ENCODE measurements at regions not wholly inside any gene's neighbourhood (a gene's known extent, or its start where the extent isn't known, plus 50 kb on each side); places are given as distances from the start of the nearest gene placed in this dataset.

DNA sequence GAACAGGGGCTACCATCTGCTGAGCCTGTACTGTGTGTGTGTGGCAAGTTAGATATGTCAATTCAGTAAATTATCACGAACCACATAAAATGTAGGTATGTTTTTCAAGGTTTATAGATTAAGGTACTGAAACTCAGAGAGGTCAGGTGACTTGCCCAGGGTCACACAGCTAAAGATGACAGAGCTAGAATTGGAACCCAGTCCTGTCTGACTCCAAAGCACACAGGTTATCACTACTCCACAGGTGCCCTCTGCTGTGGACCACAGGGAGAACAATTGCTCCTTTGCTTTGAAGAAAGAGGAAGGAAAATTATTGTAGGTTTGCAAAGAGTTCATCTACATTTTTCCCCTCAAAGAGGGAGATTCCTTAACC lies 229.7 kb upstream of the AGAP1 start:
- no peak for DNase-seq (ENCODE audit: low read depth)

GRCh38 chr2:235264512-235264911 lies 229.3 kb upstream of the AGAP1 start:
- no peak for DNase-seq (ENCODE audit: low read depth)

GRCh38 chr2:235265348-235265965 lies 228.4 kb upstream of the AGAP1 start:
- DNase-seq (ENCODE audit: low read depth): no peak

GRCh38 chr2:235267251-235267650 lies 226.6 kb upstream of the AGAP1 start:
- DNase-seq (ENCODE audit: low read depth): no peak

DNA sequence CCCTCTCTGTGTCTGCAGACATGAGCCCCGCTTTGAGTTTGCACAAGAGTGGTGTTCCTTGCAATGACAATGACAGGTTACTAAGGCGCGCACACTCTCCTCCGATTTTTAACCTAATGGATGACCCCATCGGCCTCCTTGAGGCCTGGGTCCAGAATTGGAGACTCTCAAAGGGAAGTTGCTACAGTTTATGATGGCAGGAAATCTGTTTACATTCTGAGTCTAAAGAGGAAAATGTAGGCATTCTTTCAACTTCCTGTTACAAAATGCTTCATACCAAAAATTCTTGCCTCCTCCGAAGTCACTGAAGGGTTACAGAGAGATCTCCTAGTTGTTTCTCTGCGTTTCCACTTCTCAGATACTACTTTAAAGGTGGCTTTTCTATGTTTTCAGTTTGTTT lies 225.3 kb upstream of the AGAP1 start:
- no peak for DNase-seq (ENCODE audit: low read depth)

DNA sequence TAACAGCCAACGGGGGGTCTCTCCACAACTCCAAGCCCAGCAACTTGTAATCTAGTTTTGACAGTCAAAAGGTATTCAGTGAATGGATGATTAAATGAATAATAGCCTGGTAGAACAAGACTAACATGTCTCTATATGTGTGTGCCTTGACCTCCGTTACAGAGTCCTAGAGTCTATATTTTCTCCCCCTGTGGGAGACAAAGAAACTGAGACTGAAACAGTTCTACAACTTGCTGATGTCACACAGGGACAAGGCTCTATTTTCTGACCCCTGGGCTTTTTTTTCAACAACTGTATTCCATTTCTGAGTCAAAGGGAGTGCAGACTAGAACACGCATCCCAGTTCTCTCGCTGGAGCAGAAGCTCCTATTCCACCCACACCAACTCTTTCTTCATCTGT lies 223.6 kb upstream of the AGAP1 start:
- DNase-seq (ENCODE audit: low read depth): no peak

DNA sequence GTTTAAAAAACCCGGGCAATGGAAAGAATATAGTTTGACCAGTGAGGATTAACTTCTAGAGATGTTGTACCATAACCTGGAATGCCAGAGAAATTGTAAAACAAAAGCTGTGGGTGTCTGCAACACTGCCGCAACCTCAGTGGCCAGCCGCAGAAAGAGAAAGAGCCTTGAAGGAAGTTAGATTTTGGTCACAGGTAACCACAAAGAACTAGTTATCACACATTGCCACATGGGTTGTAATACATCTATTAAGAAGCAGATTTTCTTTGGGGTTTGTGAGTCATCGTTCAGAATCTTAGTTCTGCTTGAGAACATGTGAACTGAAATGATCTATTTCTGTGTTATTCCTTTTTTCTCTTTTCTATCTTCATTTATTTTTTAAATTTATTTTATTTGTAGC lies 222.9 kb upstream of the AGAP1 start:
- peak; percentile 84 for DNase-seq (ENCODE audit: low read depth)

- no peak for DNase-seq (ENCODE audit: low read depth)
These were observed 221.9 kb upstream of the AGAP1 start for GRCh38 chr2:235271936-235272335.

DNA sequence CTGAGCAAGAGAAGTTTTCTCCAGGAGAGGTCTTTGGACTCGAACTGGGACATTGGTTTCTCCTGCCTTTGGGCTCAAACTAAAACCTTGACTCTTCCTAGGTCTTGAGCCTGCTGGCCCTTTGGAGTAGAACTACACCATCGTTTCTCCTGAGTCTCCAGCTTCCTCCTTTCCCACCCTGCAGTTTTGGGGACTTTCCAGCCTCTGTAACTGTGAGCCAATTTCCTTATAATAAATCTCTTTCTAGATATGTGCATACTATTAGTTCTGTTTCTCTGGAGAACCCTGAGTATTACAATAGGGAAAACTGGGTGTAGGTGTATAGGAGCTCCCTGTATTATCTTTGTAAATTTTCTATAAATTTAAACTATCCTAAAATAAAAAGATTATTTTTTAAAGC lies 219.8 kb upstream of the AGAP1 start:
- DNase-seq (ENCODE audit: low read depth): no peak

- DNase-seq (ENCODE audit: low read depth): no peak
These were observed 216.4 kb upstream of the AGAP1 start for GRCh38 chr2:235277485-235277884.

- DNase-seq (ENCODE audit: low read depth): no peak
These were observed 215.0 kb upstream of the AGAP1 start for GRCh38 chr2:235278771-235279355.

GRCh38 chr2:235279965-235280364 lies 213.9 kb upstream of the AGAP1 start:
- DNase-seq (ENCODE audit: low read depth): no peak

GRCh38 chr2:235283246-235283645 lies 210.6 kb upstream of the AGAP1 start:
- DNase-seq (ENCODE audit: low read depth): no peak

DNA sequence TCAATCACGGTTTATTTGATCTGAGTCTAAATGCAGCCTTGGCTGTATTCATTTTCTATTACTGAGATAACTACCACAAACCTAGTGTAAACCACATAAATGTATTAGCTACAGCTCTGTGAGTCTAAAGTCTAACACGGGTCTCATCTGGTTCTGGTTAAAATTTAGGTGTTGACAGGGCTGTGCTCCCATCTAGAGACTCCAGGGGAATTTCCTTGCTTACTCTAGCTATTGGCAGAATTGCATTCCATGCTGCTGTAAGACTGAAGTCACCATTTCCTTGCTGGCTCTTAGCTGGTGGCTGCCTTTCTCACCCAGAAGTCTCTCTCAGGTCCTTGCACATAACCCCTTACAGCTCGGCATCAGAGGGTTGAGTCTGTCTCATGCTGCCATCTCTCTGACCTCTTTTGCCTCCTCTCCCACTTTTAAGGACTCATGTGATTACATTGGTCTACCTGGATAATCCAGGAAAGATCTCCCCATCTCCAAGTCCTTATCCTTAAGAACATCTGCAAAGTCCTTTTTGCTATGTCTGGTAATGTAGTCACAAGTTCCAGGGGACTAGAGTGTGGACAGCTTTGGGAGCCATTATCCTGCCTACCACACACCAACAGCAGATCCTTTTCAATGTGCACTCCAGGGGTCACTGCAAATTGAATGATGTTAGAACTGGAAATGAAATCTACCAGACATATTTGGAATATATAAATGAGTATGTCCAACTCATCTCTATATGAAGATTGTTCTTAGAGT lies 207.0 kb upstream of the AGAP1 start:
- peak; percentile 10 for DNase-seq (ENCODE audit: low read depth)

GRCh38 chr2:235287375-235287733 lies 206.5 kb upstream of the AGAP1 start:
- DNase-seq (ENCODE audit: low read depth): no peak

- DNase-seq (ENCODE audit: low read depth): no peak
These were observed 202.4 kb upstream of the AGAP1 start for GRCh38 chr2:235291461-235291860.

- no peak for DNase-seq (ENCODE audit: low read depth)
These were observed 200.8 kb upstream of the AGAP1 start for GRCh38 chr2:235293061-235293460.

DNA sequence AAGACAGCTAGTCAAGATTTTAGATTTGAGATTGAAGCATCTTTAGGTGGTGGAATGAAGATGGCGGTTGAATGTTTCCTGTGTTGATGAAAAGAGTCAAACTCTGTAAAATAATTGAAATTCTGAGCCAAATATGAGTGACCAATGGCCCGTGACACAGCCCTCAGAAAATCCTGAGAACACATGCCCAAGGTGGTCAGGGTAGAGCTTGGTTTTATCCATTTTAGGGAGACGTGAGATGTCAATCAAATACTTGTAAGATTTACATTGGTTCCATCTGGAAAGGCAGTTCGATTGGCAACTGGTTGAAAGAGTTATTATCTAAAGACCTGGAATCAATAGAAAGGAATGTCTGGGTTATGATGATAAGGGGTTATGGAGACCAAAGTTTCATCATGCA lies 198.0 kb upstream of the AGAP1 start:
- DNase-seq (ENCODE audit: low read depth): no peak

DNA sequence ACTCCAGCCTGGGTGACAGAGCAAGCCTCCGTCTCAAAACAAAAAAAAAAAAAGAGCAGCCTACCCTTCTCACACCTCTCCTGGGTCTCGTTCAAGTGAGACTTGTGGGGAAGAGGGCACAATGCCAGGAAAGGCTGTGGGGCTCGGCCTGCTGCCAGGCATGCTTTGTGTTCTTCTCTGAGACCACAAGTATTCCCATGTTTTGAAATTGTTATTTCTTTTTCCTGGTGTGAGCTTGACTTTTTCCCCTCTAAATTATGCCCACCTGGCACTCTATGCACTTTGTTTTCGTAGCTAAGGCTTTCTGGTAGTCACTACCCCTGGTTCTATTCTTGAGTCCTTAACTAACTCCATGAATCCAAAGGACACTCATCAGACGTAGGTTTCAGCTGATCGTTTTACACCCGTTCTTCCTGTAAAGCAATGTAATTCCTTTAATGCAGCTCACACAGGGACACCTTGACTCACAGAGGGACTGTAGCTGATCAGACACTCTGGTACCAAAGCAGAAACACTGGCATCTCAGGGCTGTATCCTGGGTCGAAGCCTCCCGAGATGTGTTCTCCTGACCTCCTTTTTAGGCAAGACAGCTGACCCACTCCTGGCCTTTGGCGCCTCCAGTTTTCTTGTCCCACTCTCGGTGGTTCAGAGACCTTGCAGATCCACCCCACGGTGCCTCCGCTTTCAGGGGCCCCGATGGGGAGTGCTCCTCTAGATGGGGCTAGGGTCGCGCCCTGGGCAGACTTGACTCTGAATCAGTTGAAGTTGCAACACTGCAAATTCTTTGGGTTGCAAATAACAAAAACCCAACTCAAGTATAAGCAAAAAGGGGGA lies 193.3 kb upstream of the AGAP1 start:
- peak; percentile 68 for DNase-seq (ENCODE audit: low read depth)

DNA sequence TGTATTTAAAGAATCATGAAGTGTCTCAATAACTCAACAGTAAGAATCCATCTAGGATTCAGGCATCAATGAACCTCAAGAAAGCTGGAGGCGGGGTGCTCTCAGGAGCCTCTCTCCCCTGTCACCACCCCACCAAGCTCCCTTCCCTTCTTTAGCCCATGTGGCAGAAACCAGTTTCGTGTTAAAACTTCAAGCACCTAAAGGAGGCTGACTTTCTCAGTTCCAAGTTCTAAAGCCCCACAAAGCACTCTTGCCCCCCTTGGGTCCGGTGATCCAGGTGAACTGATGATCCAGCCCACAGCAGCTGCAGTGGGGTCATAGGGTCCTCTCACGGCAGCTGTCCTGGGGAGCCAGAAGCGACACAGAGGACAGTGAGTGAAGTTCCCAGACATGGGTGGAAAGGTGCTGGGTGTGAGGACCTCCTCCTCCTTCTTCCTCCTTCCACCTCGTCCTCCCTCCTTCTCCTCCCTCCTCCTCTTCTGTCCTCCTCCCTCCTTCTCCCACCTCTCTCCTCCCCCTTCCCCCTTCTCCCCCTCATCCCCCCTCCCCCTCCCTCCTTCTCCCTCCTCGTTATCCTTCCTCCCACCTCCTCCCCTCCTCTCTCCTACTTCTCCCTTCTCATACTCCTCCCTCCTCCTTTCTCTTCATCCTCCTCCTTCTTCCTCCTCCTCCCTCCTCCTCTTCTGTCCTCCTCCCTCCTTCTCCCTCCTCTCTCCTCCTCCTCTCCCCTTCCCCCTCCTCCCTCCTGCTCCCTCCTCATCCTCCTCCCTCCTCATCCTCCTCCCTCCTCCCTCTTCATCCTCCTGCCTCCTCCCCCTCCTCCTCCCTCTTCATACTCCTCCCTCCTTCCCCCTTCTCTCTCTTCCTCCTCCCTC lies 192.4 kb upstream of the AGAP1 start:
- DNase-seq (ENCODE audit: low read depth): no peak

DNA sequence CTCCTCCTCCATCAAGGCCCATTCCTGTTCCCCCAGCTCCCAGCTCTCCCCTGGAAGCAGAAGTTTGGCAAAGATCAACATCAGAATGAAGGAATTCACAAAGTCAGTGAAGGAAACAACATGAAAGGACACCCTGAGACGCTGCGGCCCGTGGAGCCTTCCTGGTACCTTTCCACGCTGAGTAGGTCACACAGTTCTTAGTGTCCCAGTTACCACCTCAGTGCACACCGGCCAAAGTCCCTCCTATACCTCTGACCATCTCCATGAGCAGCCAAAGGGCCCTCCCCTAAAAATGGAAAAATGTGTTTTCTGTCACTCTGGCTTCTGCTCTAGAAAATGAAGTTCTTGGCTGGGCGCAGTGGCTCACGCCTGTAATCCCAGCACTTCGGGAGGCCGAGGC lies 191.6 kb upstream of the AGAP1 start:
- no peak for DNase-seq (ENCODE audit: low read depth)

Data from RPMI7951 (cell line).